GM19455 (cell line): ENCODE measurements at regions not wholly inside any gene's neighbourhood (a gene's known extent, or its start where the extent isn't known, plus 50 kb on each side); places are given as distances from the start of the nearest gene placed in this dataset.

ENCODE experiments used
- ATAC-seq: cut with Tn5 transposase; IDR thresholded peaks from one replicate; pipeline ENCODE4 v1.9.1; 2021; ENCODE audit not compliant: unreplicated experiment

- ATAC-seq: no peak
These were observed 106.7 kb upstream of the TTC29 start for GRCh38 chr4:147052361-147052760.

- no peak for ATAC-seq
These were observed 108.7 kb upstream of the TTC29 start for GRCh38 chr4:147054228-147054872.

GRCh38 chr4:147056940-147057610 is 111.4 kb upstream of the TTC29 start:
- no peak for ATAC-seq

GRCh38 chr4:147057611-147058190 is 112.0 kb upstream of the TTC29 start:
- no peak for ATAC-seq

GRCh38 chr4:147059064-147059731 is 113.5 kb upstream of the TTC29 start:
- ATAC-seq: no peak

GRCh38 chr4:147060151-147060931 is 114.7 kb upstream of the TTC29 start:
- no peak for ATAC-seq

GRCh38 chr4:147064856-147065255 is 119.2 kb upstream of the TTC29 start:
- ATAC-seq: no peak

- no peak for ATAC-seq
These were observed 122.9 kb upstream of the TTC29 start for GRCh38 chr4:147068564-147068963.

- no peak for ATAC-seq
These were observed 125.6 kb upstream of the TTC29 start for GRCh38 chr4:147071209-147071740.

- ATAC-seq: no peak
These were observed 130.5 kb upstream of the TTC29 start for GRCh38 chr4:147076179-147076578.

GRCh38 chr4:147076728-147077127 is 131.1 kb upstream of the TTC29 start:
- no peak for ATAC-seq

- ATAC-seq: no peak
These were observed 132.7 kb upstream of the TTC29 start for GRCh38 chr4:147078362-147078761.

GRCh38 chr4:147078875-147079658 is 133.4 kb upstream of the TTC29 start:
- no peak for ATAC-seq

GRCh38 chr4:147084861-147085260 is 139.2 kb upstream of the TTC29 start:
- no peak for ATAC-seq

GRCh38 chr4:147085781-147086180 is 140.1 kb upstream of the TTC29 start:
- ATAC-seq: no peak

- ATAC-seq: no peak
These were observed 142.5 kb upstream of the TTC29 start for GRCh38 chr4:147088146-147088545.

- ATAC-seq: no peak
These were observed 144.8 kb upstream of the TTC29 start for GRCh38 chr4:147090486-147090885.

GRCh38 chr4:147093206-147093605 is 147.5 kb upstream of the TTC29 start:
- ATAC-seq: no peak

- ATAC-seq: no peak
These were observed 148.6 kb upstream of the TTC29 start for GRCh38 chr4:147094238-147094637.
